ENCODE measurements at regions not wholly inside any gene's neighbourhood (a gene's known extent, or its start where the extent isn't known, plus 50 kb on each side); places are given as distances from the start of the nearest gene placed in this dataset.

GRCh38 chr5:156223547-156223946, 103.4 kb upstream of the SGCD start:
- TF ChIP-seq CTCF (IDR thresholded peaks at IDR 0.05) (no peak), POLR2A (IDR thresholded peaks at IDR 0.05) (no peak)
